Cardiac muscle cell (in vitro differentiated cells and primary cell): ENCODE measurements at regions not wholly inside any gene's neighbourhood (a gene's known extent, or its start where the extent isn't known, plus 50 kb on each side); places are given as distances from the start of the nearest gene placed in this dataset.
A peak's percentile ranks its signal among the peaks of the same experiment; 100 is the strongest.

Experiments used
- DNase-seq, 2 donors: peaks; one replicate each; pipeline versions ENCODE4 v3.0.0 to v3.0.0-alpha.2; 2010 to 2017; ENCODE audit warnings: low read depth in 1 of 2, low spot score in 1 of 2
- H3K27ac ChIP-seq: fragments of 200-600 bp; sonication (generic); 2 replicates; pipeline ENCODE4 v1.5.1; 2016
- H3K27me3 ChIP-seq: fragments of 200-600 bp; sonication (generic); 2 replicates; pipeline ENCODE4 v1.6.0; 2016; ENCODE audit warnings: control low read depth
- H3K36me3 ChIP-seq: fragments of 200-600 bp; sonication (generic); 2 replicates; pipeline ENCODE4 v1.5.1; 2016; ENCODE audit warnings: control low read depth
- H3K4me1 ChIP-seq: fragments of 200-600 bp; sonication (generic); 2 replicates; pipeline ENCODE4 v1.8.1; 2017; ENCODE audit warnings: low read depth, mild to moderate bottlenecking, mixed run types
- H3K4me3 ChIP-seq: fragments of 200-600 bp; sonication (generic); 2 replicates; pipeline ENCODE4 v1.5.1; 2016; ENCODE audit warnings: mild to moderate bottlenecking
- H3K9me3 ChIP-seq: fragments of 200-600 bp; sonication (generic); 2 replicates; pipeline ENCODE4 v1.5.1; 2017; ENCODE audit warnings: low read depth, mild to moderate bottlenecking, control low read depth
- TF ChIP-seq, protein P1 (sequence below): IDR thresholded peaks from 2 replicates; pipeline ENCODE4 v1.5.1; 2012; ENCODE audit warnings: low read depth, mild to moderate bottlenecking, low read length

DNA sequence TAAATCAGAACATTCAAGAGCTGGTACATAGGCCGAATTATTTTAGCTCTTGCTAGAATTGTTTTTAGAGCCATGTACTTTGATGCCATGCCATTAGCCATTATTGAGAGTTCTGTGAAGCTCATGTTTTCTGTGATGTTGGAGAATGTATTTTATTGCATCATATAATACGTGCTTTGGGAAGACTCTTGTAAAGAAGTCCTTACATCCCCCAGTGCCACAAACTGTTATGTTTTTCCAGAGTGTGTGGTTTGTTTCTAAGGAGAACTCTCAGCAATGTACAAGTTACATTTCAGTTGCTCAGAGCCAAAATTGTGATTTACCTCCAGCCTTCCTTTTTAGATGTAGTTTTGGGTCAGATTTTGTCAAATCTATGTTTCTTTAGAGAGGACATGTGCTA is 148.6 kb downstream of the HAUS1 start:
- TF ChIP-seq, protein P1, sequence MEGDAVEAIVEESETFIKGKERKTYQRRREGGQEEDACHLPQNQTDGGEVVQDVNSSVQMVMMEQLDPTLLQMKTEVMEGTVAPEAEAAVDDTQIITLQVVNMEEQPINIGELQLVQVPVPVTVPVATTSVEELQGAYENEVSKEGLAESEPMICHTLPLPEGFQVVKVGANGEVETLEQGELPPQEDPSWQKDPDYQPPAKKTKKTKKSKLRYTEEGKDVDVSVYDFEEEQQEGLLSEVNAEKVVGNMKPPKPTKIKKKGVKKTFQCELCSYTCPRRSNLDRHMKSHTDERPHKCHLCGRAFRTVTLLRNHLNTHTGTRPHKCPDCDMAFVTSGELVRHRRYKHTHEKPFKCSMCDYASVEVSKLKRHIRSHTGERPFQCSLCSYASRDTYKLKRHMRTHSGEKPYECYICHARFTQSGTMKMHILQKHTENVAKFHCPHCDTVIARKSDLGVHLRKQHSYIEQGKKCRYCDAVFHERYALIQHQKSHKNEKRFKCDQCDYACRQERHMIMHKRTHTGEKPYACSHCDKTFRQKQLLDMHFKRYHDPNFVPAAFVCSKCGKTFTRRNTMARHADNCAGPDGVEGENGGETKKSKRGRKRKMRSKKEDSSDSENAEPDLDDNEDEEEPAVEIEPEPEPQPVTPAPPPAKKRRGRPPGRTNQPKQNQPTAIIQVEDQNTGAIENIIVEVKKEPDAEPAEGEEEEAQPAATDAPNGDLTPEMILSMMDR, result no peak
- DNase-seq, result peak in 1 of 2 donors; percentile 28
- Histone ChIP-seq H3K4me3 (no peak overlapping the region), H3K4me1 (peaks cover 7% of the 10 kb centered on the region), H3K9me3 (no peaks in the 10 kb centered on the region), H3K36me3 (peaks cover 10% of the 10 kb centered on the region), H3K27ac (no peak overlapping the region), H3K27me3 (no peaks in the 10 kb centered on the region)

DNA sequence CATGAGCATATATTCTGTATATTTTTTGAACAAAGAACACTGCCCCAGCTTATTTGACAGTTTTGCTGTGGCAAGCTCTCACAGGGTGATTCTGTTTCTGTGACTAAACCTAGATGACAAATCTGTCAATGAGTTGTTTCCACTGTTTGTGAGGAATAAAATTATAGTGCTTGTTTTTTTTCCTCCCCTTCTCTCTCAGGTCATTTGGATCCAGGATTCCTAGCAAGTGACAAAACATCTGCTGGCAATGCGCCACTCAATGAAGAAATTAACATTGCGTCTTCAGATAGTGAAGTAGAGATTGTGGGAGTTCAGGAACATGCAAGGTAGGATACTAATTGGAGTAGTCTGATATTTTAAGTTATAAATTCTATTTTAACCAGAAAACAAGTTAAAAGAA is 149.3 kb downstream of the HAUS1 start:
- Histone ChIP-seq H3K4me3 (no peak overlapping the region), H3K27ac (peak overlapping the region; percentile 25), H3K36me3 (peaks cover 10% of the 10 kb centered on the region), H3K9me3 (no peaks in the 10 kb centered on the region), H3K27me3 (no peaks in the 10 kb centered on the region), H3K4me1 (peaks cover 7% of the 10 kb centered on the region)
- TF ChIP-seq, protein P1, result no peak
- DNase-seq, result peak in 1 of 2 donors; percentile 58

DNA sequence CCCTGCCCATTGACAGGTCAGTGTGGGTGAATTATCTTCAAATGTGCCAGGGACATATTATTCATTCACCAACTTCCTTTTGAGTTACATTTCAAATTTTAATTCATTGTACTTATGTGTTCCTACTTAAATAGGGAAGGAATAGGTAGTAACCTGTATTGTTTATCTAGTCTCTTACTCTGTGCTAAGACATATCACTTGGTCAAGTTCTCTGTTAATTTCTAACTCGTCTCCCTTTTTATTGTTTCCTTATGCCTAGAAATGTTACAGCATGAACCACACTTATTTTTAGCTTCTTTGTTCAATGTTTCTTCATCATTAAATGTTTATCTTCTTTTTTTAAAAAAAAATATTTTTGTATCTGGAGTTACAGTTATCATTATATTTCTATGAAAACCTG is 151.9 kb downstream of the HAUS1 start:
- no peak for DNase-seq
- Histone ChIP-seq H3K9me3 (no peaks in the 10 kb centered on the region), H3K4me1 (peaks cover 20% of the 10 kb centered on the region), H3K27ac (no peak overlapping the region), H3K36me3 (peaks cover 10% of the 10 kb centered on the region), H3K4me3 (no peak overlapping the region), H3K27me3 (no peaks in the 10 kb centered on the region)
- TF ChIP-seq, protein P1, result no peak

DNA sequence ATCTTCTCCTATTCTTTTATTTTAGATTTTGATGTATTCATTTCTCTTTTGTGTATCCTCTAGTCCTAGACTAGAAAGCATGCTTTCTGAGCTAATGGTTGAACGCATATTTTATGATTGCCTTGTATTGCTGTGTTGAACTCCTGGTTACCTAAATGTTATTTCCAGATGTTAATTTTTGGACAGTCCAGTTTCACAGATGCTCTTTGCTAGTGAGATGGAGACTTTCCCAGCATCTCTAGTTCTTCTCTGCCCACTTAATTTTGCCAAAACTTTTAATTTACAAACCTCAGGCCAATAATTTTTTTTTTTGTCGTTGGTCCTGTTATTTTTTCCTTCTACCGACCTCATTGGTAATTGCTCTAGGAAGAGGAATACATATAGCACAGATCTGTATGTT is 153.2 kb downstream of the HAUS1 start:
- TF ChIP-seq, protein P1, result no peak
- Histone ChIP-seq H3K4me3 (no peak overlapping the region), H3K27ac (no peak overlapping the region)

DNA sequence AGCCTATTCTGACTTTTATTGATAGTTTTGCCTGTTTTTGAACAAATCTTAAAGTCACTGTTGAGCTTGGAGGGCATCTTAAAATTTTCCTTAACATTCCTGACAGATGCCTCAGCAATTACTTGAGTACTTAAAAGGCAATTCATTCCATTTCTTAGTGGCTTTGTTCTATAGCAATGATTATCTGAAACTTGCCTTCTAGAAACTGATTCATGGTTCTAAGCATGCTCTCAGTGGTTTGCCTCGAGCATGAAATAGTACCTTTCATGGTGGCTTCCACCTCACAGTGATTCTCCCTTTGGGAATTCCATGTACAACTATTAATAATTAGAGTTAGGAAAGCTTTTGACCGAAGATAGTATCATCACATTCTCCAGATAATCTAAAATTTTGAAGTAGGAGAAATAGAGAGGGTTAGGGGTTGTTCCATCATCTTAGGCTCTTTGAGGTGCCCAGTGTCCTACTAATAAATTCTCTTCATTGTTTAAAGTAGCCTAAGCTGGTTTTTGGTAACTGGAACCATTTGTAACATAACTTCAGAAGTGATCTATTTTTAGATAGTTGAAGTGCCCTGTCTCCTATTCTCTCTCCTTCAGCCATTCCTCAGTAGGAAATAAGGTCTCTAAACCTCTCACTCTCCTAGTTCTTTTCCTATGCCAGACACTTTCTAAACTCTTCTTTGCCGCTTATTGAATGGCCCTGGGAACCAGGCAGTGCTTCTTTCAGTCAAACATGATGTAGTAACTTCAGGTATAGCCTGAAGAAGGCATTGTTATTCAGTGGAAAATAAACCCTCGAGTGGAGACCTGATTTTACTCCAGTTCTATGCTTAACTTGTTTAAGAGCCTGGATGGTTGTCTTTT is 156.1 kb downstream of the HAUS1 start:
- Histone ChIP-seq H3K4me1 (peaks cover 27% of the 10 kb centered on the region), H3K27me3 (no peaks in the 10 kb centered on the region), H3K9me3 (no peaks in the 10 kb centered on the region), H3K4me3 (peak overlapping the region; percentile 2), H3K27ac (peak overlapping the region; percentile 93), H3K36me3 (peaks cover 16% of the 10 kb centered on the region)
- DNase-seq, result peak; percentile 34 to 38
- TF ChIP-seq, protein P1, result no peak

More for the DNA sequence above, 153.2 kb downstream of the HAUS1 start:
- Histone ChIP-seq H3K36me3 (peaks cover 10% of the 10 kb centered on the region), H3K4me1 (peaks cover 33% of the 10 kb centered on the region), H3K9me3 (no peaks in the 10 kb centered on the region), H3K27me3 (no peaks in the 10 kb centered on the region)
- DNase-seq, result no peak
